ENCODE measurements at regions not wholly inside any gene's neighbourhood (a gene's known extent, or its start where the extent isn't known, plus 50 kb on each side); places are given as distances from the start of the nearest gene placed in this dataset.

DNA sequence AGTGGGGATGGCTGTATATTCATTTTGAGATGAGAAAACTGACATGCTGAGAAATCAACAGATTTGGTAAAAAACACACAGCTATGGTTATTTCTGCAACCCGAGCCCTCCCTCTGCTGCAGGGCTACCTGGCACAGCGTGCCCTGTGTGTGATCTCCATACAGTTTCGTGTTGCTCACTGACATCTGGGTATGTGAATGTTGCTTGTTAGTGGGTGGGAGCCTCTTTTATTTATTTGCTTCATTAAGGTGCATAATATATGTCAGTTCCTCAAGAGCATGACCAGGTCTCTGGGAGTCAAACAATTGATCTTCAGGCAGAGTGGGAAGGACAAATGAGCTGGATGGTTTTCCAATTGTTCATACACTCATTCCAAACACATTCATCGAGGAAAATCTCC lies 139.1 kb upstream of the FHL2 start:
- Histone ChIP-seq H3K79me2 (ENCODE audit: control insufficient read depth, insufficient read depth, low read length) (no peaks in the 10 kb centered on the region), H3K36me3 (ENCODE audit: control insufficient read depth in 2 of 2, extremely low read depth in 1 of 2, insufficient read depth in 2 of 2, low read length in 2 of 2) (no peaks in the 10 kb centered on the region), H3K4me3 (ENCODE audit: control insufficient read depth in 2 of 3, extremely low read depth in 1 of 3, insufficient read depth in 2 of 3, low read depth in 1 of 3, low read length in 3 of 3) (peak overlapping the region in 1 of 3 experiments; percentile 5), H3K9me3 (ENCODE audit: control insufficient read depth, low read depth, low read length) (no peaks in the 10 kb centered on the region), H2AFZ (ENCODE audit: control insufficient read depth, low read length) (peak overlapping the region; percentile 7), H3K4me1 (ENCODE audit: control insufficient read depth, extremely low read depth, insufficient read depth, low read length) (peaks cover 39% of the 10 kb centered on the region), H3K27me3 (ENCODE audit: control insufficient read depth, extremely low read depth, insufficient read depth, low read length) (no peaks in the 10 kb centered on the region), H4K20me1 (ENCODE audit: control insufficient read depth, extremely low read depth, insufficient read depth, low read length) (no peaks in the 10 kb centered on the region), H3K4me2 (ENCODE audit: control insufficient read depth, extremely low read depth, insufficient read depth, low read depth, low read length) (peak overlapping the region; percentile 53), H3K9ac (ENCODE audit: control insufficient read depth, extremely low read depth, insufficient read depth, low read length) (no peak overlapping the region), H3K27ac (ENCODE audit: control insufficient read depth, insufficient read depth, low read length) (no peak overlapping the region), H3K9me1 (ENCODE audit: control insufficient read depth, extremely low read depth, insufficient read depth, low read length) (no peaks in the 10 kb centered on the region)
- TF ChIP-seq, protein P1, sequence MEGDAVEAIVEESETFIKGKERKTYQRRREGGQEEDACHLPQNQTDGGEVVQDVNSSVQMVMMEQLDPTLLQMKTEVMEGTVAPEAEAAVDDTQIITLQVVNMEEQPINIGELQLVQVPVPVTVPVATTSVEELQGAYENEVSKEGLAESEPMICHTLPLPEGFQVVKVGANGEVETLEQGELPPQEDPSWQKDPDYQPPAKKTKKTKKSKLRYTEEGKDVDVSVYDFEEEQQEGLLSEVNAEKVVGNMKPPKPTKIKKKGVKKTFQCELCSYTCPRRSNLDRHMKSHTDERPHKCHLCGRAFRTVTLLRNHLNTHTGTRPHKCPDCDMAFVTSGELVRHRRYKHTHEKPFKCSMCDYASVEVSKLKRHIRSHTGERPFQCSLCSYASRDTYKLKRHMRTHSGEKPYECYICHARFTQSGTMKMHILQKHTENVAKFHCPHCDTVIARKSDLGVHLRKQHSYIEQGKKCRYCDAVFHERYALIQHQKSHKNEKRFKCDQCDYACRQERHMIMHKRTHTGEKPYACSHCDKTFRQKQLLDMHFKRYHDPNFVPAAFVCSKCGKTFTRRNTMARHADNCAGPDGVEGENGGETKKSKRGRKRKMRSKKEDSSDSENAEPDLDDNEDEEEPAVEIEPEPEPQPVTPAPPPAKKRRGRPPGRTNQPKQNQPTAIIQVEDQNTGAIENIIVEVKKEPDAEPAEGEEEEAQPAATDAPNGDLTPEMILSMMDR (optimal IDR thresholded peaks at IDR 0.05 in 1 of 3, IDR thresholded peaks at IDR 0.05 in 1 of 3, conservative IDR thresholded peaks at IDR 0.05 in 1 of 3; ENCODE audit: extremely low read depth in 1 of 3, insufficient read depth in 2 of 3, low read length in 3 of 3) = no peak
- no peak for TF ChIP-seq EZH2 (IDR thresholded peaks at IDR 0.05; ENCODE audit: low read length)
- dilution Hi-C loops (cut with MboI; ENCODE audit: extremely low pct_ligation_motif_present, low sequenced_read_pairs) = no loop called here
- FAIRE-seq = peak; percentile 34
- no peak for DNase-seq (ENCODE audit: low read depth, low spot score)

GRCh38 chr2:105537466-105537865 lies 138.6 kb upstream of the FHL2 start:
- no peaks in the 10 kb centered on the region for H3K9me1 ChIP-seq (ENCODE audit: control insufficient read depth, extremely low read depth, insufficient read depth, low read length)
- peak; percentile 85 for FAIRE-seq
- H4K20me1 ChIP-seq (ENCODE audit: control insufficient read depth, extremely low read depth, insufficient read depth, low read length) = no peaks in the 10 kb centered on the region
- peak; percentile 77 for DNase-seq (ENCODE audit: low read depth, low spot score)
- TF ChIP-seq EZH2 (IDR thresholded peaks at IDR 0.05; ENCODE audit: low read length) = no peak
- TF ChIP-seq, protein P1 (optimal IDR thresholded peaks at IDR 0.05 in 1 of 3, IDR thresholded peaks at IDR 0.05 in 1 of 3, conservative IDR thresholded peaks at IDR 0.05 in 1 of 3; ENCODE audit: extremely low read depth in 1 of 3, insufficient read depth in 2 of 3, low read length in 3 of 3) = no peak
- H3K27ac ChIP-seq (ENCODE audit: control insufficient read depth, insufficient read depth, low read length) = no peak overlapping the region
- dilution Hi-C loops (cut with MboI; ENCODE audit: extremely low pct_ligation_motif_present, low sequenced_read_pairs) = no loop called here
- H2AFZ ChIP-seq (ENCODE audit: control insufficient read depth, low read length) = no peak overlapping the region
- H3K27me3 ChIP-seq (ENCODE audit: control insufficient read depth, extremely low read depth, insufficient read depth, low read length) = no peaks in the 10 kb centered on the region
- H3K79me2 ChIP-seq (ENCODE audit: control insufficient read depth, insufficient read depth, low read length) = no peaks in the 10 kb centered on the region
- peaks cover 39% of the 10 kb centered on the region for H3K4me1 ChIP-seq (ENCODE audit: control insufficient read depth, extremely low read depth, insufficient read depth, low read length)
- no peaks in the 10 kb centered on the region for H3K36me3 ChIP-seq (ENCODE audit: control insufficient read depth in 2 of 2, extremely low read depth in 1 of 2, insufficient read depth in 2 of 2, low read length in 2 of 2)
- H3K4me3 ChIP-seq (ENCODE audit: control insufficient read depth in 2 of 3, extremely low read depth in 1 of 3, insufficient read depth in 2 of 3, low read depth in 1 of 3, low read length in 3 of 3) = no peak overlapping the region
- H3K4me2 ChIP-seq (ENCODE audit: control insufficient read depth, extremely low read depth, insufficient read depth, low read depth, low read length) = peak overlapping the region; percentile 53
- no peaks in the 10 kb centered on the region for H3K9me3 ChIP-seq (ENCODE audit: control insufficient read depth, low read depth, low read length)
- no peak overlapping the region for H3K9ac ChIP-seq (ENCODE audit: control insufficient read depth, extremely low read depth, insufficient read depth, low read length)

Measured in keratinocyte (primary cell).